ENCODE measurements at regions not wholly inside any gene's neighbourhood (a gene's known extent, or its start where the extent isn't known, plus 50 kb on each side); places are given as distances from the start of the nearest gene placed in this dataset.
"Not testable (repeated sequence)": the region's sequence is repeated elsewhere in the genome, so short reads cannot be mapped to it uniquely, and the experiment has no call there.

DNA sequence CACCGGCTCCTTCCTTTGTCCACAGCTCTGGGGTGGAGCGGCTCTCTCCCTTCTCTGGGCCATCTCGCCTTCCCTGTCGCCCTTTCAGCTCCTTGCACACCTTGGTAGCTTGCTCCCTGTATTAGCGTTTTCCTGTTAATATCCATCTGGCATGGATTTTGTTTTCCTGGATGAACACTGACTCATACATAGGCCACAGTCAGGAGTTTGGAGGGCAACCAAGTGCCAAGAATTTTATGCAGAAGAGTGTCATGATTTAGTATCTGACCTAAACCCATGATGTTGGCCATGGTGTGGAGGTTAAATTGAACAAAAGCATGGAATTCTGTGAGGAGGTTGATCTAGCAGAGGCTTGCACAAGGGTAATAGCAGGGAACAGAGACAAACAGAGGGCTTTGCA, 180.9 kb downstream of the AIPL1 start:
- DNase-seq, result no peak

DNA sequence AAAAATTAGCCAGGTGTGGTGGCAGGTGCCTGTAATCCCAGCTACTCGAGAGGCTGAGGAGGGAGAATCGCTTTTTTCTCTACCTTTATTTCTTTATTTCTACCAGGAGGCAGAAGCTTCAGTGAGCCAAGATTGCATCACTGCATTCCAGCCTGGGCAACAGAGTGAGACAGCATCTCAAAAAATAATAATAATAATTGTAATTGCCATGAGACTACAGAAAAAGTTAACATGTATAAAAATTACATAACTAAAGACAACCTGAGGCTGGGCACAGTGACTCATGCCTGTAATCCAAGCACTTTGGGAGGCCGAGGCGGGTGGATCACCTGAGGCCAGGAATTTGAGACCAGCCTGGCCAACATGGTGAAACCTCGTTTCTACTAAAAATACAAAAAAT, 181.5 kb downstream of the WSCD1 start:
- not testable (repeated sequence) for DNase-seq

DNA sequence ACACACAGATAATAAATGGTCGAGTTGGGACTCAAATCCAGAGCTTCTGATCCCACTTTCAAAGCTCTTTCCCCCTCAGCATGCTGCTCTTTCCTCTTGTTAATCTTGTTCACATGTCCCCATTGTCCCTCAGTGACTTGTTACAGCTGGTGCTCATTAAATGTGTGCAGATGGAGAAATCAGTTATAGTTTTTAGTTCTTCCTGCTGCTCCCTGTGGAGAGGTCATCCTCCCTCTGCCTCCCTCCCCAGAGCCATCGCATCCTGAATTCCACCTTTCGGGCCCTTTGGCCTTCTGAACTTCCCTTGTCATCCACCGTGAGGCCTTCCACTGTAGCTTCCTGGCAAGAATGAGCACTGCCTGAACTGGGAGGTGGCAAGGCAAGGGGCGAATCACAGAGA, 179.6 kb downstream of the WSCD1 start:
- no peak for DNase-seq

GRCh38 chr17:6248061-6248460, 177.9 kb downstream of the WSCD1 start:
- no peak for DNase-seq

DNA sequence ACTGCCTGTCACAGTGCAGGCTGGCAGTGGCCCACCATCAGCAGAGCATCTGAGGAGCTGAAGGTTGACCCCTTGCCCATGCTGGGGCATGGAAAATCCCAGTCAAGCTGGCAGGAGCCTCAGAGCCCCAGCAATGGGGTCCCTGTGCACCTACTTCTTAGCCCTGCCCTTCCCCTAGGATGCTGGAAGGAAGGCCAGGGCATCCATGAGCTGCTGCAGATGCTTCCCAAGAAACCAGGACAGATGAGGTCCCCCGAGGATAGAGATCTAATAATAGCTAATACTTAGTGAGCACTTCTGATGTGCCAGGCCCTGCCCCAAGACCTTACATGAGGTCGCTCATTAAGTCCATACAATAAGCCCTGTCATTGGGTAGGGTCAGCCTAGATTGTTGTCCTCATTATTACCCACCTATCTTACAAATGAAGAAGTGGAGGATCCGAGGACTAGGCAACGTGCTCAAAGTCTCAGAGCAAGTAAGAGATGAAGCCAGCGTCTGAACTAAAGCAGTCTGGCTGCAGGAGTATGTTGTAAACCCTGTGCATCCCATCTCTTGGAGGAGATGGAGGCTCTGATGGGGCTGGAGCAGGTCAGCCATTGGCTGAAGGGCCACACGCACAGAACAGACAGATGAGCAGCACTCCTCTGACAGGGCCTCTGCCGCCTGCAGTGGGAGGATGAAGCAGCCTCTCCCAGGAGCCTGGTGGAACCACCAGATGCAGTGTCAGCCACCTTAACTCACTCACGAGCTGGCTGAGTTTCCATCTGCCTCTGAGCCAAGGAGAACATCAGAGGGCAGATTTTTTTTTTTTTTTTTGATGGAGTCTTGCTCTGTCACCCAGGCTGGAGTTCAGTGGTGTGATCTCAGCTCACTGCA, 175.4 kb downstream of the WSCD1 start:
- DNase-seq, result no peak

DNA sequence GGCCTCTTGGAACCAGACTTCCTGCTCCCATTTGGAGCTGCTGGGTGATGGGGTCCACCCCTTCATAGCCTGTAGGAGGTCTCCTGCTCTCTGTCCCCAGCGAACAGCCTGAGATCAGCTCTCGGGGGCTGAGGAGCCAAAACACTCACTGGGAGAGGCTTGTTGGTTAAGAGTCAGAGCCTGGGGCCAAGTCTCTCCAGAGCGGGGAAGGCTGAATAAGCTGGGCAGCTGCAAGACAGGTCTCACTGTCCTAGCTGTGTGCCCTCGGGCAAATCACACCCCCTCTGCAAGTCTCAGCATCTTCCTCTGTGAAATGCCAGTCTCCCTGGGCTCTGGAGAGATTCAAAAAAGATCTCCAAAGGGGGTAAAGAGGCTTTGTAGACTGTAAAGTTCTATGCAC, 174.6 kb downstream of the WSCD1 start:
- no peak for DNase-seq

DNA sequence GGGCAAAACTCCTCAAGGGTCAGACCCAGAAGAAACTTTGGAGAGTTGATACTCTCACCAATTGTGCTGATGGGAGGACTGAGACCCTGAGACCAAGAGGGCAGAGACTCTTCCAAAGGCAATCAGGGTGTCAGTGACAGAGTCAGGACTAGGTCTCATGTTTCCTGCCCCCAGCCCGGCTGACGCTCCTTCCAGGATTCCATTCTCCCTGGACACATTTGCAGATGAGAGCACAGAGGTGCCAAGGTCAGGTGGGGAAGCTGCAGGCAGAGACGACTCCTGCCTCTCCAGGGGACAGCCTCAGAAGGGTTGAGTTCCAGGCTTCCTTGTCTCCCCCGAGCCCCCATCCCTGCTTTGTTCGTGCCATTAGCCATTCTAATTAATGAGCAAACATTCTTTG, 174.1 kb downstream of the WSCD1 start:
- DNase-seq, result no peak

DNA sequence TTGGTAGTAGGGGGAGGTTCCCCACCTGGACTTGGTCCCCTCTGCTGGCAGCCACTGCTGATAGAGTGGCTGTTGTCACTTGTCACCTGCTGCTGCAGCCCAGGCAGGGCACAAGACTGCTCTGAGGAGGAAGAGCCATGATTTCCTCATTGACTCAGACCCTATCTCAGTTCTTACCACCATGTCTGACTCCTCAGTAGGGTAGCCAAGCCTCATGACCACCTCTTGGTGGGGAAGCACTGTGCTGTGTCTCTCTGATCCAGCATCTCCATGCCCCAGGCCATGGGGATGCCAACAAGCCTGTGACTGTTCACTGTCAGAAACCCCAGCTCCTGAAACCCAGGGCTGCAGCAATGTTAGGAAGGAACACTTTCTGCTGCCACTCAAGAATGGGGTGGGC, 173.0 kb downstream of the WSCD1 start:
- no peak for DNase-seq

DNA sequence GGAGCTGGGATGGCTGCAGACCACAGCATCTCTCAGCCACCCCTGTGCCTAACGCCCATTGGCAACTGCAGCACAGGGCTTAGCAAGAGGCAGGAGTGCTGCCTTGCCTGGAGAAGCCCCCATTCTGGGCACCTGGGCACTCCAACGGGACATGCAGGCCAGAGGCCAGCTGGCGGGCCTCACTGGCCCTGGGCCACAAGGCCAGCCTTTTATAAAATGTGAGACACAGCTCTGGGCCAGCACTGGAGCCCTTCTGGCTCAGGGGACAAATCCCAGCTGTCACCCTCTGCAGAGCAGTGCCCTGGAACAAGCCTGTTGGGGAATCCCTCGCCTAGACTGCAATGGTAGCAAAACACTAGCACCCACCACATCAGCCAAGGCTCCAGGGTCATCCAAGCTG, 171.8 kb downstream of the WSCD1 start:
- no peak for DNase-seq

DNA sequence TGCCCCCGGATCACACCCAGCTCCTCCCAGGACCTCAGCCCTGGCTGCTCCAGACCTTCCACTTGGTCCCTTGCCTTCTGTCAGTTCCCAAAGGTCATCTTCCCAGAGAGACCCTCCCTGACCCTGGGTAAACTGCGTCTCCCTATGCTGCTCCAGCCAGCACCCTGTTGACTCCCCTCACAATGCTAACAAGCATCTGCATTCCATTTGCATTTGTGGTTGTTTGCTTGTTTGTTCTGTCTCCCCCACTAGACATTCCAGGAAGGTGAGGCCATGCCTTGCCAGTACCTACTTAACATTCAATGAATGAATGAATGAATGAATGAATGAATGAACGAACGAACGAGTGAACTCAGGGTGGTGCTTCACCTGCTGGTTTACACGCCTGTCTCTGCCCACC, 171.2 kb downstream of the WSCD1 start:
- no peak for DNase-seq

- DNase-seq, result no peak
Measured at GRCh38 chr17:6240601-6241000, 170.4 kb downstream of the WSCD1 start.

DNA sequence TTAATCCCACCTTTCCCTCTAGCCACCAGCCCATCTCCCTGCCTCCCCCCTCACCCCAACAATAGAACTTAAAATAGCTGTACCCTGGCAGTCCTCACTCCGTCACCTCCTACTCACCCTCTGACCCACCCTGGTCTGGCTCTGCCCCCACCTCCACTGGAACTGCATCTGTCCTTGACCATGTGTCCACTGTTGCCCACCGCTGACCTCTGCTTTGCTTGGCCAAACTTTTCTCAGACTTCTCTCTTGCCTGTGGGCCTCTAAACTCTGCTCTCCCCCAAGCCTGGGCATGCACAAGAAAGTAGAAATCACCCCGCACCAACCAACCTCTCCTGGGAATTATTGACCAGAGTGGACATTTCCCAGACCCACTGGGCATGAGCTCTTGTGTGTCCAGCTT, 169.8 kb downstream of the WSCD1 start:
- no peak for DNase-seq

- no peak for DNase-seq
Measured at GRCh38 chr17:6239241-6239798, 169.1 kb downstream of the WSCD1 start.

- DNase-seq, result no peak
Measured at GRCh38 chr17:6233856-6234255, 163.7 kb downstream of the WSCD1 start.

DNA sequence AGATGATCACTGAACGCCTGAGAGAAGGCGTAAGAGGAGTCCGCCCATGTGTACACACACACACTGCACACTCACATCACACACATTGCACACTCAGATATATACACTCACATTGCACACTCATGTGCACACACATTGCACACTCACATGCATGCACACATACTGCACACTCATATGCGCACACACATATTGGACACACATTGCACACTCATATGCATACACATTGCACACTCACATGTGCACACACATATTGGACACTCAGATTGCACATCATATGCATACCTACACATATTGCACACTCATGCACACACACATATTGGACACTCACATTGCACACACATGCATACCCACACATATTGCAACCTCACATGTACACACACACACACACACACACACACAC, 163.2 kb downstream of the WSCD1 start:
- DNase-seq, result no peak

DNA sequence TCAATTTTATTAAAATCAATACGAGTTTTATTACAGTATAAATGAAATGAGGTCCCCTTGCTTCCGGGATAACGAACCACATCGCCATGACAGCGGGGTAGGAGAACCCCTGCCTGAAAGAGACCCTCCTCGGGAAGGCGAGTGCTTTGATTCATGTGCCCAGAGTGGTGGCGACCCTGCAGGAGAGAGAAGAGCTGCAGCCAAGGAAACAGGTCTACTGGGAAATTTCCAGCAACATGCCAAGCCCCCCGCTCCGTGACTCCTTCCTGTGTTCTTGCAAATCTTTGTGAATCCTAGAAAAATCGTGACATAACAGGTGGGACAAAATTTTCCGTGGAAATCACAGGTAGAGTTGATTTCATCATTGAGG, 162.5 kb downstream of the WSCD1 start:
- no peak for DNase-seq

- peak; percentile 52 for DNase-seq
Measured at GRCh38 chr17:6231886-6232731, 161.9 kb downstream of the WSCD1 start.

- DNase-seq, result no peak
Measured at GRCh38 chr17:6231465-6231864, 161.3 kb downstream of the WSCD1 start.

GRCh38 chr17:6218333-6218732, 148.2 kb downstream of the WSCD1 start:
- no peak for DNase-seq

- DNase-seq, result no peak
Measured at GRCh38 chr17:6215071-6216035, 145.2 kb downstream of the WSCD1 start.

- no peak for DNase-seq
Measured at GRCh38 chr17:6213859-6214258, 143.7 kb downstream of the WSCD1 start.

GRCh38 chr17:6212766-6213165, 142.6 kb downstream of the WSCD1 start:
- no peak for DNase-seq

- no peak for DNase-seq
Measured at GRCh38 chr17:6209829-6210228, 139.7 kb downstream of the WSCD1 start.

Data from EL (cell line).